Endothelial cell of umbilical vein (primary cell): ENCODE measurements at regions not wholly inside any gene's neighbourhood (a gene's known extent, or its start where the extent isn't known, plus 50 kb on each side); places are given as distances from the start of the nearest gene placed in this dataset.
"Not testable (repeated sequence)": the region's sequence is repeated elsewhere in the genome, so short reads cannot be mapped to it uniquely, and the experiment has no call there.

Experiments used
- BruUV-seq: library from RNA; stranded (reverse); fragments of 400-500 nt; replicated peaks from 2 replicates; lab custom pipeline; 2021; lab: Mats Ljungman, UMichigan
- CTCF ChIA-PET: fragments of 300-600, 350-600 bp; sonication (Branson Sonifier 250); formaldehyde crosslinking; loops from one replicate; lab custom pipeline; 2021; ENCODE audit warnings: antibody characterized with exemption, inconsistent platforms; lab: Charles Lee
- POLR2A ChIA-PET: fragments of 300-600, 350-600 bp; sonication (Branson Sonifier 250); formaldehyde crosslinking; loops from one replicate; lab custom pipeline; 2021; ENCODE audit warnings: antibody characterized with exemption, inconsistent platforms; lab: Charles Lee
- DNase-seq: peaks from one replicate; pipeline ENCODE4 v3.0.0-alpha.2; 2011; ENCODE audit warnings: low read depth, low spot score
- FAIRE-seq: peaks from 2 replicates; lab custom pipeline; 2011; peaks lifted over from hg19 to GRCh38; lab: Jason Lieb, UNC
- H2AFZ ChIP-seq: 2 replicates; pipeline ENCODE4 v1.6.0; 2012; ENCODE audit warnings: low read depth, low read length, control low read depth, inconsistent platforms
- H3K27ac ChIP-seq: 2 replicates; pipeline ENCODE4 v1.5.1; 2011; ENCODE audit warnings: low read depth, mild to moderate bottlenecking, control low read depth, low read length, moderate library complexity; ENCODE audit not compliant: insufficient read depth
- H3K27me3 ChIP-seq, 2 experiments: 2 replicates each; pipeline versions ENCODE4 v1.6.0 to v1.6.1; 2011; ENCODE audit warnings: low read length in 2 of 2, mixed read lengths in 1 of 2; ENCODE audit not compliant: control insufficient read depth in 2 of 2, insufficient read depth in 2 of 2
- H3K36me3 ChIP-seq, 2 experiments: 2 replicates in 1 of 2; 3 replicates in 1 of 2; pipeline ENCODE4 v1.5.1; 2011; ENCODE audit warnings: low read length in 2 of 2, mild to moderate bottlenecking in 1 of 2, moderate library complexity in 1 of 2; ENCODE audit not compliant: control insufficient read depth in 2 of 2, insufficient read depth in 2 of 2; ENCODE audit errors: extremely low read depth in 1 of 2
- H3K4me1 ChIP-seq: 3 replicates; pipeline ENCODE4 v1.5.1; 2011; ENCODE audit warnings: mild to moderate bottlenecking, low read length; ENCODE audit not compliant: control insufficient read depth, insufficient read depth; ENCODE audit errors: extremely low read depth
- H3K4me2 ChIP-seq: 2 replicates; pipeline ENCODE4 v1.6.1; 2011; ENCODE audit warnings: low read length, control low read depth, mixed read lengths; ENCODE audit not compliant: insufficient read depth
- H3K4me3 ChIP-seq, 3 experiments: fragments of 200-600 bp in 1 of 3; sonication (generic), shearing (Covaris generic) in 1 of 3; replicated peaks in 1 of 3; 2 replicates each; pipeline ENCODE4 v1.5.1; 2011 to 2016; ENCODE audit warnings: control low read depth in 3 of 3, low read length in 3 of 3, mild to moderate bottlenecking in 2 of 3, inconsistent platforms in 1 of 3, low read depth in 1 of 3, moderate library complexity in 1 of 3; ENCODE audit not compliant: insufficient read depth in 1 of 3
- H3K79me2 ChIP-seq: 2 replicates; pipeline ENCODE4 v1.6.0; 2012; ENCODE audit warnings: low read length, inconsistent platforms; ENCODE audit not compliant: control insufficient read depth, insufficient read depth
- H3K9ac ChIP-seq: replicated peaks from 2 replicates; pipeline ENCODE3; 2011; ENCODE audit warnings: low read length, control low read depth; ENCODE audit not compliant: insufficient read depth; ENCODE audit errors: extremely low read depth
- H3K9me1 ChIP-seq: replicated peaks from 3 replicates; pipeline ENCODE4 v1.6.0; 2011; ENCODE audit warnings: mild to moderate bottlenecking, low read length; ENCODE audit not compliant: control insufficient read depth, insufficient read depth; ENCODE audit errors: extremely low read depth
- H3K9me3 ChIP-seq: replicated peaks from 2 replicates; pipeline ENCODE4 v1.5.1; 2012; ENCODE audit warnings: low read length, inconsistent platforms; ENCODE audit not compliant: control insufficient read depth, insufficient read depth
- H4K20me1 ChIP-seq: replicated peaks from 2 replicates; pipeline ENCODE3; 2011; ENCODE audit warnings: mild to moderate bottlenecking, low read length; ENCODE audit not compliant: control insufficient read depth, insufficient read depth; ENCODE audit errors: extremely low read depth
- CTCF ChIP-seq, 2 donors: IDR thresholded peaks; 1 replicate in 1 of 2; 2 replicates in 1 of 2; pipeline ENCODE4 v1.5.1; 2011; ENCODE audit warnings: low read length in 2 of 2, mild to moderate bottlenecking in 2 of 2, moderate library complexity in 2 of 2, control low read depth in 1 of 2, inconsistent platforms in 1 of 2, low read depth in 1 of 2; ENCODE audit not compliant: insufficient read depth in 1 of 2; ENCODE audit errors: extremely low read depth in 1 of 2
- EZH2 ChIP-seq: IDR thresholded peaks from 2 replicates; pipeline ENCODE4 v1.6.1; 2012; ENCODE audit warnings: borderline replicate concordance, low read depth, mild to moderate bottlenecking, moderate library complexity, low read length, inconsistent platforms; ENCODE audit not compliant: severe bottlenecking
- FOS ChIP-seq: IDR thresholded peaks from 2 replicates; pipeline ENCODE4 v1.6.1; 2011; ENCODE audit warnings: mild to moderate bottlenecking, low read length, moderate library complexity, borderline replicate concordance; ENCODE audit not compliant: insufficient read depth
- GATA2 ChIP-seq: IDR thresholded peaks from 2 replicates; pipeline ENCODE4 v1.7.0; 2011; ENCODE audit warnings: low read depth, mild to moderate bottlenecking, moderate library complexity, mixed read lengths, low read length; ENCODE audit not compliant: insufficient read length, insufficient read depth
- JUN ChIP-seq: IDR thresholded peaks from 2 replicates; pipeline ENCODE4 v1.6.1; 2011; ENCODE audit warnings: borderline replicate concordance, low read depth; ENCODE audit not compliant: insufficient read length, insufficient read depth
- MAX ChIP-seq: IDR thresholded peaks from 2 replicates; pipeline ENCODE4 v1.6.1; 2011; ENCODE audit not compliant: insufficient read depth, insufficient read length
- MYC ChIP-seq: IDR thresholded peaks from one replicate; pipeline ENCODE4 v1.6.1; 2011; ENCODE audit warnings: mild to moderate bottlenecking, low read depth, low read length
- POLR2A ChIP-seq: IDR thresholded peaks from 2 replicates; pipeline ENCODE4 v1.6.1; 2012; ENCODE audit warnings: low read depth, mild to moderate bottlenecking, control low read depth, low read length
- POLR2AphosphoS5 ChIP-seq: IDR thresholded peaks from 2 replicates; pipeline ENCODE4 v1.6.1; 2012; ENCODE audit warnings: low read depth, mild to moderate bottlenecking, control low read depth, low read length, moderate library complexity; ENCODE audit not compliant: insufficient read depth
- dilution Hi-C: fragments of 300-500 bp; cut with MboI; formaldehyde crosslinking; loops from one replicate; pipeline ENCODE4 v1.15.0; 2019; ENCODE audit warnings: low sequenced_read_pairs; ENCODE audit not compliant: extremely low pct_ligation_motif_present
- intact Hi-C: fragments of 100-400 bp; cut with micrococcal nuclease; formaldehyde crosslinking; loops from one replicate; pipeline ENCODE4 v1.10.0; 2022

- ChIA-PET CTCF (interaction anchor here (0.7 kb wide), 1 partner anchor 14 kb away, joined by 3 read pairs; no protein-coding TSS in a partner anchor), POLR2A (no interaction called here)
- Histone ChIP-seq H3K27me3 (no peaks in the 10 kb centered on the region), H4K20me1 (no peaks in the 10 kb centered on the region), H3K4me2 (no peak overlapping the region), H3K9me1 (no peaks in the 10 kb centered on the region), H3K4me1 (no peaks in the 10 kb centered on the region), H2AFZ (no peak overlapping the region), H3K4me3 (no peak overlapping the region), H3K9me3 (no peaks in the 10 kb centered on the region), H3K36me3 (no peaks in the 10 kb centered on the region), H3K79me2 (no peaks in the 10 kb centered on the region), H3K27ac (no peak overlapping the region), H3K9ac (no peak overlapping the region)
- dilution Hi-C loops (no loop called here), intact Hi-C loops (no loop called here)
- DNase-seq (no peak), FAIRE-seq (no peak)
- TF ChIP-seq EZH2 (no peak), MAX (no peak), POLR2AphosphoS5 (no peak), POLR2A (no peak), CTCF (IDR thresholded peaks at IDR 0.05; ENCODE audit: extremely low read depth in 1 of 2, insufficient read depth in 1 of 2, low read depth in 1 of 2, low read length in 2 of 2) (no peak), FOS (no peak), GATA2 (no peak), JUN (no peak), MYC (no peak)
- BruUV-seq = no TSS peak
Measured at GRCh38 chr3:130816561-130817445, 70.2 kb upstream of the PIK3R4 start.

- H4K20me1 ChIP-seq, H2AFZ ChIP-seq, H3K9ac ChIP-seq, intact Hi-C loops, BruUV-seq, FAIRE-seq, CTCF ChIA-PET, H3K9me1 ChIP-seq, dilution Hi-C loops, H3K9me3 ChIP-seq, H3K36me3 ChIP-seq, H3K27me3 ChIP-seq, POLR2A ChIA-PET, H3K27ac ChIP-seq, DNase-seq, H3K4me3 ChIP-seq, H3K4me2 ChIP-seq, H3K79me2 ChIP-seq, H3K4me1 ChIP-seq: not testable (repeated sequence)
Measured at GRCh38 chr3:130818066-130818465, 71.4 kb upstream of the PIK3R4 start.
